HG02870 (cell line): ENCODE measurements at regions not wholly inside any gene's neighbourhood (a gene's known extent, or its start where the extent isn't known, plus 50 kb on each side); places are given as distances from the start of the nearest gene placed in this dataset.
"Not testable (repeated sequence)": the region's sequence is repeated elsewhere in the genome, so short reads cannot be mapped to it uniquely, and the experiment has no call there.

Source experiments
- ATAC-seq: cut with Tn5 transposase; IDR thresholded peaks from one replicate; pipeline ENCODE4 v1.9.1; 2021; ENCODE audit warnings: mild to moderate bottlenecking, moderate library complexity; ENCODE audit not compliant: unreplicated experiment

- no peak for ATAC-seq
Observed at GRCh38 chr13:46498650-46499049, 54.3 kb upstream of the LRCH1 start.

DNA sequence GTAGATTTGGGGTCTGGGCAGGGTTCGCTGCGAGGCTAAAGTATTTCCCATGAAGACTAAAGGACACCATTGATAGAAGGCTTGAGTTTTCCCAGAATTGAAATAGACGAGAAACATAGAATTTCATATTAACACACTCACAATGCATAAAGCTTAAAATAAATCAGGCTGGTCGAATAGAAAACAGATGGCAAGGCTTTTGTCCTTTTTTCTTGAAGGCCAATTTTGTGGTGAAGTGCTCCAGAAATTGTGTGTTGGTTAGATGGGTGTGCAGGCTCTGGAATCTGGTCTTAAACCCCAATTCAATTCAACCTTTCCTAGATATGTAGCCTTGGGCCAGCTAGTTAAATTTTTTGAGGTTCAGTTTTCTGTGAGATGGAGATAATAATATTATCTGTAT, 56.9 kb upstream of the LRCH1 start:
- ATAC-seq = no peak

DNA sequence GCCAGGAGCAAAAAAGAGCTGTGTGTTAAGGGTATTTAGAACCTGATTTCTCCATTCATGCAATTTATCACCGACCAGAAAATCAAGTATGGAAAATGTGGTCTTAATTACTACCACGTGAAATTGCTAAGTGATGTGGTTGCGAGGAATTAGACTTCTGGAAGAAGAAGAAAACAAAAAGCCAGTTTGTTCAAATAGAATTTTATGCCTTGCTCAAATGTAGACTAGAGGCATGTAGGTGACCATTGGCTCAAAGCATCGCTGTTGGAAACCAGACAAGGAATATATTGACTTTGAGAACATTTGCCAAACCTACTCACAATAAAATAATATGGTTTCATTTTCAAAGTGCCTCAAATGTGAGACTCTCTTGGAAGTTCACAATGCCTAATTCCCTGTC, 57.3 kb upstream of the LRCH1 start:
- ATAC-seq = no peak

DNA sequence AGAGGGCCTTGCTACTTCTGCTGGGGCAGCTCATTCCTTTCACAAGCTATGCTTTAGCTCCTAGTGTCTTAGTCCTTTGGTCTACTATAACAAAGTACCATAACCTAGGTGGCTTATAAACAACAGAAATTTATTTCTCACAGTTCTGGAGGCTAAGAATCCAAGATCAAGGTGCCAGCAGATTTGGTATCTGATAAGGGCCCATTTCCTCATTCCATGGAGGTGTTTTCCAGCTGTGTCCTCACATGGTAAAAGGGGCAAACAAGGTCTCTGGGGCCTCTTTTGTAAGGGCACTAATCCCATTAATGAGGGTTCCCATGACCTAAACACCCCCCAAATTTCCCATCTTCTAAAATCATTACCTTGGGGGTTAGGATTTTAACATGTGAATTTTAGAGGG, 57.9 kb upstream of the LRCH1 start:
- no peak for ATAC-seq

DNA sequence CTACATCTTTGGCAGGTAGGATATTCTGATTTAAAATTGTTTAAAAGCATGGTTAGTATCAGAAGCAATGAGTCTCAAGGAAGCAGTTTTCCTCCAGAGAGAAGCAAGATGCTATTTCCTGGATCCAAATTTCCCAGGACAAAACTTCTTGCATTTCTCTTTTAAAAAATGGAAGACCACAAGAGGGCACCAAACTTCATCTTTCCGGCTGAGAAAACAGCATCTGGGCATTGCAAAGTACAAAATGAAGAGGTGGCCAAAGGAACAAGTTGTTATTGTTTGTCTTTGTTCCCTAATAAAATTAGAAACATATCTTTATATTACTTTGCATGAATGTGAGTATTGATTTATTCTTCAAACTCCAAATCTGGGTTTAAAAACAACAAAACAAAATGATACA, 60.0 kb upstream of the LRCH1 start:
- ATAC-seq = no peak

DNA sequence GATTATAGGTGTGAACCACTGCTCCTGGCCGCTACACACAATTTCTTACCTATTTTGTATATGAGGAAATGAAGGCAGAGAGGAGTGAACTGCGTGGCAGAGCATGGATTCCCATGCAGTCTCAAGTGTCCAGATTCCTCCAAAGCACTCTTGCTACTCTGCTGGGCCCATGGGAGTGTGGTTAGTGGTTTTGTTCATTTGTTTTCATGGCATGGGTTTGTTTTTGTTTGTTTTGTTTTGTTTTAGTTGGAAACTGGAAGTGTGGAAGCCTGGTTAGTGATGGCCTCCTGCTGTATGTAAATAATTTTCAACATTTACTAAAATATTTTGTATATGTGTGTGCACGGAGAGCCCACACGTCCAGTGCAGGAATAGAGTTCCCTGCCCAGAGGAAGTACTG, 61.3 kb upstream of the LRCH1 start:
- no peak for ATAC-seq

DNA sequence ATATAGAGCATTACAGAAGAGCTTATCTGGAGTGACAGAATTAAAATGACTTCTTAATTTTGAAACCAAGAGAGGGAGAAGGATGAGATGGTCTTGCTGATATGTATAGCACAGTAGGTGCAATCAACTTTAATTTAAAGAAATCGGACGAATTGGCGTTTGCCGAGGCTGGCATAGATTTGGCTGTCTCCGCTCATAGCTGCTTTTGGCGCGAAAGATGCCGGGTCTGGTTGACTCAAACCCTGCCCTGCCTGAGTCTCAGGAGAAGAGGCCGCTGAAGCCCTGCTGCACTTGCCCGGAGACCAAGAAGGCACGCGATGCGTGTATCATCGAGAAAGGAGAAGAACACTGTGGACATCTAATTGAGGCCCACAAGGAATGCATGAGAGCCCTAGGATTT, 62.3 kb upstream of the LRCH1 start:
- not testable (repeated sequence) for ATAC-seq

DNA sequence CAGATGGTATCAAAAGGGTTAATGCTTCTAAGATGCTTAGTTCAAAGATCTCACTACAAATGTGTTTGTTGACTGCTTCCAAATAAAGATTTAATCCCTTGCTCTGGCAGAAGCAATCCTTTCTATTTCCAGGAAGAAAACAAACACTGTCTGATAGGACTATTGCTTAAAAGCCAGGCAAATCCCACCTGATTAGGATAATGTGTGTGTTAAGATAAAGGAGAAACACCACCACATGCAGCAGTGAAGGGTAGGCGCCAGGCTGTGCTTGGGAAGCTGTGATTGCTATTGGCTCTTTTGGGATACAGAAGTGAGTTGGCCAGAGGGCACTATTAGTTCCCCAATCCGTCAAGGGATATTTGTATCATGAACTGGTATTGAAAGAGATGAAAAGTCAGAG, 62.8 kb upstream of the LRCH1 start:
- no peak for ATAC-seq

DNA sequence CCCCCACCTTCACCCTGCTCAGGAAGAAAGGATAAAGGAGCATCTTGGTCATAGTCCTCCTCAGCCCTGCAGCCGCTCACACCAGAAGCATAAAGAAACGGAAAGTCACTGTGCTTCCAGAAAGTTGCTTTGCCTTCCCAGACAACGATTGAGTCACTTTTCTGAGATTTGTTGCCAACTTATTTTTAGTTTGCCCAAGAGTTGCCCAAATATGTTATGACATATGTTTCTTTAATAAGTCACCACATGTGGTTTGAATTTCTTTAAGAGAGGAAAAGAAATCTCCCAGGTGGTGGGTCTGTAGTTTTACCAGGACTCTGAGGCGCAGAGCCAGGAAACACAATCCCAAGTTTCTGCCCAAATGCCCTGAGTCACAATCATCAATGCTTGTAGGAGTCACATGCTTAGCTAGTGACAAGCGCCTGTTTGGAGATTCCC, 63.4 kb upstream of the LRCH1 start:
- ATAC-seq = no peak

DNA sequence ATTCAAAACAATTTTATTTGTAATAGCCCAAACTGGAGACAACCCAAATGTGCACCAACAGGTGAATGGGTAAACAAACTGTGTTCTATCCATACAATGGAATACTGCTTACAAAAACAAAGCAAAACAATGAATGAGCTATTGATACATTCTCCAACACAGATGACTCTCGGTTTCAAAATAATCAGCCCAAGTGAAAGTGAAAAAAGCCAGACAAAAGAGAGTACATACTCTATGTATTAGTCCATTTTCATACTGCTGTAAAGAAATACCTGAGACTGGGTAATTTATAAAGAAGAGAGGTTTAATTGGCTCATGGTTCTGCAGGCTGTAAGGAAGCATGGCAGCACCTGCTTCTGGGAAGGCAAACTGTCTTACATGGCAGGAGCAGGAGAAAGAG, 65.2 kb upstream of the LRCH1 start:
- ATAC-seq = no peak

DNA sequence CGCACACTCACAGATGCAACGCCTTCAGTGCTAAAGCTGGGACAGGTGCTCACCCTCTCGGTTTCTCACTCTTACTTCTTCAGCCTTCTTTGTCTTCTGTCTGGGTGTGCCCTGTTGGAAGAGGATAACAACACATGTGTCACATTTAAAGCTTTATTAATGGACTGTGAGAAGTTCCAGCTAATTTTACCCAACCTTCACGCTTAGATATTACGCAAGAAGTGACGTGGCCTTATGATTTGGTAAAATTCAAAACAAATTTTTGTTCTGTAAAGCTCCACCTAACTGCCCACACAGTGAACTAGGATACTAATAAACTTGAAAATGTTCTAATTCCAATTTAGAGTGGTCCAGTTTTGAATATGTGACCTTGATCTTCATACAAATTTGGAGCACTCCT, 66.7 kb upstream of the LRCH1 start:
- no peak for ATAC-seq

- ATAC-seq = no peak
Observed at GRCh38 chr13:46484561-46484960, 68.4 kb upstream of the LRCH1 start.

- ATAC-seq = no peak
Observed at GRCh38 chr13:46481166-46481565, 71.8 kb upstream of the LRCH1 start.

DNA sequence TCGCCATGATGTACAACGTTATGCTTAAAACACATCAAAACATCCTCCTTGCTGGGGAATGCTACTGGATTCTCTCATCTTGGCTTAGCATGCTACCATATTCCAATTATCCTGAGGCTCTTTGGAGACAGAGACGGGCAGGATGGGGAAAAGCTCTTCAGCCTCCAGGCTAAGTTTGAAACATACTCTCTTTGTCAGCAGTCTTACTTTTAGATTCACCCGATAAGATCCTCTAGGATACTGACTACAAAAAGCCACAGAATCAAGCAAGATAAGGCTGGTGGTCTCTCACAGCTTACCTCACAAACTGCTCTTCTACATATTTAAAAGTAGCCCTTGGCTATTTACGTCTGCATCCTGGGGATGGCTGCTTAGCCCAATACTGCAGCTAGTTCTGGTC, 72.8 kb upstream of the LRCH1 start:
- ATAC-seq = no peak

- ATAC-seq = no peak
Observed at GRCh38 chr13:46479691-46480090, 73.3 kb upstream of the LRCH1 start.

DNA sequence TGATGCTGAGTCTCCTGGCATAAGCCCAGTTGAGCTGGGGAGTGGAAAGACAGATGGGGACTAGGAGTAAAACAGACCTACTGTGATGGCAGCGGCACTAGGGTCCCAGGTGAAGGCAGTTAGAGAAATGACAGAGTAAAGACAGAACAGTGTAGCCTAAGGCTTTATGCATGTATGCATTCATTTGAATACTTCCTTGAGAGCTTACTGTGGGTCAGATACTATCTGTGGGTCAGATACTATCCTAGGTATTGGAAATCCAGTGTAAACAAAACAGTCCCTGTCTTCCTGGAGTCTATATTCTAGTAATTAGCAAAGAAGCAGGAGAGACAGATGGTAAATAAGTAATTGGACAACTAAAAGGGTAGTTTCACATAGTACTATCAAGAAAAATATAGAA, 73.7 kb upstream of the LRCH1 start:
- ATAC-seq = no peak

GRCh38 chr13:46478651-46479050, 74.3 kb upstream of the LRCH1 start:
- no peak for ATAC-seq

DNA sequence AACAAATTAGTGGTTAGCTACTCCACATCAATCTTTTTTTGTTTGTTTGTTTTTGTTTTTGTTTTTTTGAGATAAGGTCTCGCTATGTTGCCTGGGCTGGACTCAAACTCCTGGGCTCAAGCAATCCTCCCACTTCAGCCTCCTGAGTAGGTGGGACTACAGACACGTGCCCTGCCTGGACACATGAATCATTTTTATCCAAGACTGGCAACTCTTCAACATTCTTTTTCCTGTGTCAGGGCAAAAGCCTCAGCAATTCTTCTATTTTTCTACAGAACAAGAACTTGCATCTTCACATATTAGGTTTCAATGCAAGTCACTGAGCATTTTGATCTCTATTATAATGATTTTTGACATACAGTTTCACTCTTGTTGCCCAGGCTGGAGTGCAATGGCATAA, 76.8 kb upstream of the LRCH1 start:
- ATAC-seq = no peak

- no peak for ATAC-seq
Observed at GRCh38 chr13:46475541-46475991, 77.4 kb upstream of the LRCH1 start.

GRCh38 chr13:46473806-46474205, 79.2 kb upstream of the LRCH1 start:
- ATAC-seq = no peak

- ATAC-seq = no peak
Observed at GRCh38 chr13:46472384-46472783, 80.6 kb upstream of the LRCH1 start.

DNA sequence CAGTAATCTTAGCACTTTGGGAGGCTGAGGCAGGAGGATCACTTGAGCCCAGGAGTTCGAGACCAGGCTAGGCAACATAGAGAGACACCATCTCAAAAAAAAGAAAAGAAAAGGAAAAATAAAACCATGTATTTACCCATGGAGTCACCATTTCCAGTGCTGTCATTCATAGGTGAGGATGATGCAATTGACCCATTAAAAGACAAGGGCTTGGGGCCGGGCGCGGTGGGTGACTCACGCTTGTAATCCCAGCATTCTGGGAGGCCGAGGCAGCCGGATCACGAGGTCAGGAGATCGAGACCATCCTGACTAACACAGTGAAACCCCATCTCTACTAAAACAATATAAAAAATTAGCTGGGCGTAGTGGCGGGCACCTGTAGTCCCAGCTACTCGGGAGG, 82.6 kb upstream of the RUBCNL start:
- ATAC-seq = not testable (repeated sequence)

- no peak for ATAC-seq
Observed at GRCh38 chr13:46468570-46469463, 81.8 kb upstream of the RUBCNL start.
